Tibial nerve (tissue), 4 donors: ENCODE measurements at regions not wholly inside any gene's neighbourhood (a gene's known extent, or its start where the extent isn't known, plus 50 kb on each side); places are given as distances from the start of the nearest gene placed in this dataset.

Experiments used
- DNase-seq, 2 donors: peaks; one replicate each; pipeline ENCODE4 v3.0.0-alpha.2; 2019; ENCODE audit warnings: low spot score in 2 of 2
- H3K27ac ChIP-seq, 4 donors: fragments of 200-600 bp; sonication (generic) in 3 of 4; one replicate each; pipeline ENCODE4 v1.5.1; 2017 to 2019; ENCODE audit warnings: mild to moderate bottlenecking in 1 of 4
- H3K27me3 ChIP-seq, 2 donors: fragments of 200-600 bp; sonication (generic) in 1 of 2; one replicate each; pipeline versions ENCODE4 v1.5.1 to v1.6.0; 2017 to 2019
- H3K36me3 ChIP-seq, 3 donors: fragments of 200-600 bp; sonication (generic); one replicate each; pipeline ENCODE4 v1.5.1; 2018 to 2019
- H3K4me1 ChIP-seq, 4 donors: fragments of 200-600 bp; sonication (generic) in 3 of 4; one replicate each; pipeline ENCODE4 v1.5.1; 2017 to 2019
- H3K4me3 ChIP-seq, 4 donors: fragments of 200-600 bp; sonication (generic) in 3 of 4; one replicate each; pipeline ENCODE4 v1.5.1; 2017 to 2019; ENCODE audit warnings: mild to moderate bottlenecking in 1 of 4, moderate library complexity in 1 of 4
- H3K9me3 ChIP-seq, 4 donors: fragments of 200-600 bp; sonication (generic) in 3 of 4; one replicate each; pipeline ENCODE4 v1.5.1; 2017 to 2019
- EP300 ChIP-seq, 2 donors: sonication (generic); formaldehyde crosslinking; IDR thresholded peaks; one replicate each; pipeline ENCODE4 v1.6.1; 2017; ENCODE audit warnings: antibody characterized with exemption in 2 of 2, mild to moderate bottlenecking in 1 of 2
- POLR2A ChIP-seq, 2 donors: fragments of 450-650 bp; IDR thresholded peaks; one replicate each; pipeline ENCODE4 v1.6.1; 2017; ENCODE audit warnings: antibody characterized with exemption in 2 of 2, mild to moderate bottlenecking in 2 of 2, moderate library complexity in 2 of 2
- WGBS, 2 donors: methylation state at CpG; one replicate each; pipeline ENCODE4 v1.1.5; 2018; 5-methylcytosine and 5-hydroxymethylcytosine counted together
- TF ChIP-seq, protein P1 (sequence below), 5 experiments: fragments of 200-600 bp in 3 of 5; fragments of 450-650 bp in 2 of 5; sonication (generic) in 3 of 5; IDR thresholded peaks; one replicate each; pipeline ENCODE4 v1.5.1; 2016 to 2019; ENCODE audit warnings: antibody characterized with exemption in 5 of 5, mild to moderate bottlenecking in 3 of 5, moderate library complexity in 2 of 5

DNA sequence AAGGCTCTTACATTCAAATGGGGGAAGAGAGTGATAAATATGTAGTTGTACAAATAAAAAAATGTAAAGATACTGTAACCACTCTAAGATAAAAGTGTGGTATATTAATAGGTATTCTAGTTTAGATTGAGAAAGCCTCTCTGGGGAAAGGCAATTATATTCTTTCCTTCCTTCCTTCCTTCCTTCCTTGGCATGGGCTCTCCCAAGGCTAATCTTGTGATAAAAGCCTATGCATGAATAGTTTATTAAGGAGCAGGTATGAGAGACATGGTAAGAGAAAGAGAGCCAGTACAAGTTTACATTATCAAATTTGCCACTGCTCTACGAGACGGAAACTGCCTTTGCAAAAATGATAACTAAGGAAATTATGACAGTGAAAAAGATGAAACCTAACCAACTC lies 588.8 kb downstream of the PRELID2 start:
- H3K27ac ChIP-seq = no peak overlapping the region
- H3K36me3 ChIP-seq = no peaks in the 10 kb centered on the region
- H3K27me3 ChIP-seq = no peaks in the 10 kb centered on the region
- no peaks in the 10 kb centered on the region for H3K9me3 ChIP-seq
- peaks cover 0 to 16% (median 0%) of the 10 kb centered on the region in 4 donors for H3K4me1 ChIP-seq
- WGBS, 2 donors = 92 to 95% methylated on average over 2 of the region's 2 CpGs
- H3K4me3 ChIP-seq = no peak overlapping the region
- no peak for DNase-seq
- TF ChIP-seq EP300 (IDR thresholded peaks at IDR 0.05) (no peak), POLR2A (IDR thresholded peaks at IDR 0.05) (no peak)
- TF ChIP-seq, protein P1, sequence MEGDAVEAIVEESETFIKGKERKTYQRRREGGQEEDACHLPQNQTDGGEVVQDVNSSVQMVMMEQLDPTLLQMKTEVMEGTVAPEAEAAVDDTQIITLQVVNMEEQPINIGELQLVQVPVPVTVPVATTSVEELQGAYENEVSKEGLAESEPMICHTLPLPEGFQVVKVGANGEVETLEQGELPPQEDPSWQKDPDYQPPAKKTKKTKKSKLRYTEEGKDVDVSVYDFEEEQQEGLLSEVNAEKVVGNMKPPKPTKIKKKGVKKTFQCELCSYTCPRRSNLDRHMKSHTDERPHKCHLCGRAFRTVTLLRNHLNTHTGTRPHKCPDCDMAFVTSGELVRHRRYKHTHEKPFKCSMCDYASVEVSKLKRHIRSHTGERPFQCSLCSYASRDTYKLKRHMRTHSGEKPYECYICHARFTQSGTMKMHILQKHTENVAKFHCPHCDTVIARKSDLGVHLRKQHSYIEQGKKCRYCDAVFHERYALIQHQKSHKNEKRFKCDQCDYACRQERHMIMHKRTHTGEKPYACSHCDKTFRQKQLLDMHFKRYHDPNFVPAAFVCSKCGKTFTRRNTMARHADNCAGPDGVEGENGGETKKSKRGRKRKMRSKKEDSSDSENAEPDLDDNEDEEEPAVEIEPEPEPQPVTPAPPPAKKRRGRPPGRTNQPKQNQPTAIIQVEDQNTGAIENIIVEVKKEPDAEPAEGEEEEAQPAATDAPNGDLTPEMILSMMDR (IDR thresholded peaks at IDR 0.05) = no peak

DNA sequence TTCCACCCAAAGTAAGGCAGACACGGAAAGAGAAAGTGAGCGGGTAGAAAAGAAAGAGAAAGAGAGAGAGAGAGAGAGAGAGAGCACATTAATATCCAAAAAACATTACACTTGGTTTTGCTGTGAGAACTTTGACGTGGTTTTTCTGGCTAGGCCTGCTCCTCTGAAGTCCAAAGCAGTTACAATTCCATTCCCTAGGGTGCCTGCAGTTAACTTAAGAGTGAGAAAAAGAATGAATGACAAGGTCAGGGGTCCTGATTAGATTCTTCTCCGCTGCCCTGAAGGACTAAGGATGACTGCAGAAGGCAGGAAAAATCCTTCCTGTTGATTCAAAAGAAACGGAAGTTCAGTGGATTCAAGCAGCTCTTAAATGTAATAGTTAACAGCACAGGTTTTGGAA lies 589.8 kb downstream of the PRELID2 start:
- no peaks in the 10 kb centered on the region for H3K36me3 ChIP-seq
- no peak for DNase-seq
- no peaks in the 10 kb centered on the region for H3K9me3 ChIP-seq
- TF ChIP-seq POLR2A (IDR thresholded peaks at IDR 0.05) (no peak), EP300 (IDR thresholded peaks at IDR 0.05) (no peak)
- TF ChIP-seq, protein P1 (IDR thresholded peaks at IDR 0.05) = no peak
- no peak overlapping the region for H3K27ac ChIP-seq
- WGBS, 2 donors = 34 to 37% methylated on average over 5 of the region's 5 CpGs
- H3K4me3 ChIP-seq = no peak overlapping the region
- peaks cover 0 to 16% (median 0%) of the 10 kb centered on the region in 4 donors for H3K4me1 ChIP-seq
- no peaks in the 10 kb centered on the region for H3K27me3 ChIP-seq

DNA sequence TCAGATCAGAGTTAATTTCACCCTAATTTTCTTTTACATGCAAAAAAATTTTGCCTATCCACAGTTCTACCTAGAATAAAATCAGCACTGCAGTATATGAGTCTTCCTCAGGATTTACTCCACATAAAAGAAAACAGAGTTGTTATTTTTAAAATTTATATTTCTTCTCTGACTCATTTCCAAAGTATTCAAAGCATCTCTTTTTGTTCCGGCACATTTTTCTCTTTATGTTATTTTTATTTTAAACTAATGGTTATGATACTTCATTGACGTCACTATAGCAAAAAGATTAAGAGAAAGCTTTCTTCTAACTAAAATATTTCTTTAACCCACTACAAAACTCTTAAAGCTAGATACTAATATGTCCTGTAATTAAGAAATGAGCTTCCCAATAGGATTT lies 590.4 kb downstream of the PRELID2 start:
- no peak overlapping the region for H3K27ac ChIP-seq
- no peaks in the 10 kb centered on the region for H3K27me3 ChIP-seq
- no peaks in the 10 kb centered on the region for H3K9me3 ChIP-seq
- H3K4me1 ChIP-seq = peaks cover 0 to 16% (median 0%) of the 10 kb centered on the region in 4 donors
- no peak overlapping the region for H3K4me3 ChIP-seq
- 22 to 36% methylated on average over 2 of the region's 2 CpGs for WGBS, 2 donors
- no peak for DNase-seq
- H3K36me3 ChIP-seq = no peaks in the 10 kb centered on the region
- TF ChIP-seq POLR2A (IDR thresholded peaks at IDR 0.05) (no peak), EP300 (IDR thresholded peaks at IDR 0.05) (no peak)
- TF ChIP-seq, protein P1 (IDR thresholded peaks at IDR 0.05) = no peak

DNA sequence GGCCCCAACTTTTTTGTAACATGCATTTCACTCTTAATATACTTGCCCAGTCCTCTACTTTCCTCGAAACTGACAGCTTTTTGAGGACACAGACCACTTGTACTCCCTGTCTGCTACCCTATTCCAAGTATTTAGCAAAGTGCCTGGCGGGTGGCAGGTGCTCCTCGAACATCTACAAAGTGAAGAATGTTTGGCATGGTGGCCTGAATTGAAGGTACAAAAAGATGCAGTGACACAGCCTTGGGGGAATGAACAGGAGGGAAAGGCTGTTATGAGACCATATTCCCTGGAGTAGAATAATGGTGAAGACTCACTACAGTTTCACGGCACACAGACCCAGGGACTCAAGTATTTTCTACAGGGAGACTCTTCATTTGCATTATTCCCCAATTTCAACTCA lies 590.9 kb downstream of the PRELID2 start:
- no peaks in the 10 kb centered on the region for H3K27me3 ChIP-seq
- 89 to 93% methylated on average over 4 of the region's 4 CpGs for WGBS, 2 donors

DNA sequence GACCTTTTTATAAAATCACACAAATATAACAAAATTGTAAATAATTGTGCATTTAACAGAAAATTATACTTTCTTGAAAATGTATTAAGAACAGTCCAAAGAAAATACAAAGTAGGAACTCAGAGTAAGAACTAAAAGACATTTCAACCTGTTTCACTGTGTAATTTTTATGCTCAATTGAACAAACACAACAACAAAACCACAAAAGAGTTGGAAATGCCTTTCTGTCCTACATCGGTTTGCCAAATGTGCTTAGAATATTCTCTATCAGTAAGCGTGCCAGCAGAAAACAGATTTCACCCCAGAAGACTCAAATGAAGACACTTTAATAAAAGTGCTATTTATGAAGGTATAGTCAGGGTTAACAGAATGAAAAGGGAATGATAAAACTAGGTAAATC lies 592.1 kb downstream of the PRELID2 start:
- Histone ChIP-seq H3K4me3 (no peak overlapping the region), H3K36me3 (no peaks in the 10 kb centered on the region), H3K27ac (no peak overlapping the region), H3K27me3 (no peaks in the 10 kb centered on the region), H3K9me3 (no peaks in the 10 kb centered on the region), H3K4me1 (peaks cover 0 to 16% (median 0%) of the 10 kb centered on the region in 4 donors)
- 68 to 78% methylated on average over 2 of the region's 2 CpGs for WGBS, 2 donors
- TF ChIP-seq POLR2A (IDR thresholded peaks at IDR 0.05) (no peak), EP300 (IDR thresholded peaks at IDR 0.05) (no peak)
- TF ChIP-seq, protein P1 (IDR thresholded peaks at IDR 0.05) = no peak
- no peak for DNase-seq

More for the DNA sequence above, 590.9 kb downstream of the PRELID2 start:
- TF ChIP-seq POLR2A (IDR thresholded peaks at IDR 0.05) (no peak), EP300 (IDR thresholded peaks at IDR 0.05) (no peak)
- TF ChIP-seq, protein P1 (IDR thresholded peaks at IDR 0.05) = no peak
- Histone ChIP-seq H3K4me3 (no peak overlapping the region), H3K9me3 (no peaks in the 10 kb centered on the region), H3K36me3 (no peaks in the 10 kb centered on the region), H3K4me1 (peaks cover 0 to 16% (median 0%) of the 10 kb centered on the region in 4 donors), H3K27ac (no peak overlapping the region)
- no peak for DNase-seq
